GM19463 (cell line): ENCODE measurements at regions not wholly inside any gene's neighbourhood (a gene's known extent, or its start where the extent isn't known, plus 50 kb on each side); places are given as distances from the start of the nearest gene placed in this dataset.

Source experiments
- ATAC-seq: cut with Tn5 transposase; IDR thresholded peaks from one replicate; pipeline ENCODE4 v1.9.1; 2021; ENCODE audit warnings: mild to moderate bottlenecking, moderate library complexity; ENCODE audit not compliant: unreplicated experiment

- ATAC-seq: no peak
These were observed 281.5 kb downstream of the HTR1B start for GRCh38 chr6:77181749-77182148.

GRCh38 chr6:77180326-77180725 is 283.0 kb downstream of the HTR1B start:
- ATAC-seq: no peak

GRCh38 chr6:77178821-77179220 is 284.5 kb downstream of the HTR1B start:
- ATAC-seq: no peak

GRCh38 chr6:77177470-77177869 is 285.8 kb downstream of the HTR1B start:
- no peak for ATAC-seq

GRCh38 chr6:77173472-77174074 is 289.7 kb downstream of the HTR1B start:
- ATAC-seq: no peak

GRCh38 chr6:77172578-77172977 is 290.7 kb downstream of the HTR1B start:
- ATAC-seq: no peak

- ATAC-seq: no peak
These were observed 303.6 kb downstream of the HTR1B start for GRCh38 chr6:77159730-77160129.

GRCh38 chr6:77151241-77151640 is 312.1 kb downstream of the HTR1B start:
- ATAC-seq: no peak

- ATAC-seq: no peak
These were observed 312.6 kb downstream of the HTR1B start for GRCh38 chr6:77150736-77151135.

GRCh38 chr6:77145244-77145643 is 318.0 kb downstream of the HTR1B start:
- no peak for ATAC-seq

GRCh38 chr6:77143659-77144447 is 319.4 kb downstream of the HTR1B start:
- ATAC-seq: no peak

GRCh38 chr6:77136086-77136485 is 327.2 kb downstream of the HTR1B start:
- ATAC-seq: no peak

GRCh38 chr6:77133031-77133430 is 330.3 kb downstream of the HTR1B start:
- ATAC-seq: no peak

GRCh38 chr6:77131426-77131825 is 331.9 kb downstream of the HTR1B start:
- no peak for ATAC-seq

- no peak for ATAC-seq
These were observed 338.7 kb downstream of the HTR1B start for GRCh38 chr6:77124604-77125003.

- ATAC-seq: no peak
These were observed 339.8 kb downstream of the HTR1B start for GRCh38 chr6:77123527-77123926.

- ATAC-seq: no peak
These were observed 356.3 kb downstream of the HTR1B start for GRCh38 chr6:77106992-77107391.

- ATAC-seq: no peak
These were observed 358.2 kb downstream of the HTR1B start for GRCh38 chr6:77105091-77105490.

GRCh38 chr6:77097940-77098339 is 365.4 kb downstream of the HTR1B start:
- ATAC-seq: no peak

GRCh38 chr6:77095936-77096627 is 367.2 kb downstream of the HTR1B start:
- no peak for ATAC-seq

- ATAC-seq: no peak
These were observed 368.5 kb downstream of the HTR1B start for GRCh38 chr6:77094821-77095220.

GRCh38 chr6:77092971-77093370 is 370.3 kb downstream of the HTR1B start:
- no peak for ATAC-seq
